ENCODE measurements at regions not wholly inside any gene's neighbourhood (a gene's known extent, or its start where the extent isn't known, plus 50 kb on each side); places are given as distances from the start of the nearest gene placed in this dataset.

DNA sequence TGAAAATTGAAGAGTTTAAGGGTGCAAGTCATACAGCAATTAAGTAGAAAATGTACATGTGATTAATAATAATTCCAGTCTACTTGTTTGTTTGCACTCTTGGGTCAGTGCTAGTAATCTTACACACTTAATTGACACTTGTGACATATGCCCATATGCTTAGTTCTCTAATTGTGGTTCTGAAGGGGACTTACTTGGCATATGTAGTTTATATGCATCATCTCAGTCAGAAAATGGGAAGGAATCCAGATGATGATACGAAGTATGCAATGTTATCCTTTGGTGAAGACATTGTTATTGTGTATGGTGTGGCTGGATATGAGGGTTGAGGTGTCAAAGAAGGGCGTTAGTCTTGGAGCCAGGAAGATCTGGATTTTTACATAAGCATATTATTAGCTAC, 193.5 kb upstream of the HDAC9 start:
- H3K4me3 ChIP-seq (ENCODE audit: low read length) = no peak overlapping the region
- H3K4me3 Mint-ChIP-seq = no peak overlapping the region
- H3K27me3 Mint-ChIP-seq (ENCODE audit: insufficient read depth) = no peaks in the 10 kb centered on the region
- WGBS, 2 experiments (ENCODE audit: insufficient coverage in 1 of 2, insufficient read length in 1 of 2) = 91% methylated on average over 1 of the region's 2 CpGs; no CpG with 5 or more reads in 1 of the 2 experiments
- DNase-seq = no peak
- H3K9me3 ChIP-seq (ENCODE audit: control insufficient read depth, low read length) = no peaks in the 10 kb centered on the region
- no peak overlapping the region for H3K9ac ChIP-seq (ENCODE audit: extremely low read depth, low read length, poor library complexity, severe bottlenecking)
- TF ChIP-seq, protein P1, sequence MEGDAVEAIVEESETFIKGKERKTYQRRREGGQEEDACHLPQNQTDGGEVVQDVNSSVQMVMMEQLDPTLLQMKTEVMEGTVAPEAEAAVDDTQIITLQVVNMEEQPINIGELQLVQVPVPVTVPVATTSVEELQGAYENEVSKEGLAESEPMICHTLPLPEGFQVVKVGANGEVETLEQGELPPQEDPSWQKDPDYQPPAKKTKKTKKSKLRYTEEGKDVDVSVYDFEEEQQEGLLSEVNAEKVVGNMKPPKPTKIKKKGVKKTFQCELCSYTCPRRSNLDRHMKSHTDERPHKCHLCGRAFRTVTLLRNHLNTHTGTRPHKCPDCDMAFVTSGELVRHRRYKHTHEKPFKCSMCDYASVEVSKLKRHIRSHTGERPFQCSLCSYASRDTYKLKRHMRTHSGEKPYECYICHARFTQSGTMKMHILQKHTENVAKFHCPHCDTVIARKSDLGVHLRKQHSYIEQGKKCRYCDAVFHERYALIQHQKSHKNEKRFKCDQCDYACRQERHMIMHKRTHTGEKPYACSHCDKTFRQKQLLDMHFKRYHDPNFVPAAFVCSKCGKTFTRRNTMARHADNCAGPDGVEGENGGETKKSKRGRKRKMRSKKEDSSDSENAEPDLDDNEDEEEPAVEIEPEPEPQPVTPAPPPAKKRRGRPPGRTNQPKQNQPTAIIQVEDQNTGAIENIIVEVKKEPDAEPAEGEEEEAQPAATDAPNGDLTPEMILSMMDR (conservative IDR thresholded peaks at IDR 0.05) = no peak
- H3K4me1 Mint-ChIP-seq = peaks cover 8% of the 10 kb centered on the region
- H3K27ac Mint-ChIP-seq = no peak overlapping the region
- no peaks in the 10 kb centered on the region for H3K36me3 Mint-ChIP-seq (ENCODE audit: low read depth)
- no peaks in the 10 kb centered on the region for H3K36me3 ChIP-seq (ENCODE audit: control insufficient read depth, insufficient read depth, low read length)
- H3K27ac ChIP-seq (ENCODE audit: low read depth, low read length) = no peak overlapping the region
- no peaks in the 10 kb centered on the region for H3K27me3 ChIP-seq (ENCODE audit: control insufficient read depth, insufficient read depth, low read length, poor library complexity, severe bottlenecking)
- no peaks in the 10 kb centered on the region for H3K9me3 Mint-ChIP-seq
- no peaks in the 10 kb centered on the region for H3K4me1 ChIP-seq (ENCODE audit: control insufficient read depth, insufficient read depth, low read length)

DNA sequence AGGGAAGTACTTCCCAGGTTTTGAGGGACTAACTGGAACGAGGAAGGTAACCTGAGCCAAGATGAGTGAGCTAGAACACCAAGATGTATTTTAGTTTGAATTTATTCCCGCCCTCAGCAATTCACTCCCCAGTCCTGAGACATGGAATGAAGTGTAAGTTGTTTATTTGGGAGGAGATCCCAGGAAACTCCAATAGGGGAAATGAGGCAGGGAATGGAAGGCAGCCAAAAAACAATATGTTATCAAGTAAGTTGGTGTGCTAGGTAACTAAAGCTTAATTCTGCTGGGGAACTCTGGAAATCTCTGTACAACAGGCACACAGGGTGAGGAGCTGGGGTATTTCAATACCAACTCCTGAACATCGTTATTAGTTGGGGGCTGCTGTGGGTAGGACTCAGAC, 189.7 kb upstream of the HDAC9 start:
- Histone ChIP-seq H3K9me3 (ENCODE audit: control insufficient read depth, low read length) (no peaks in the 10 kb centered on the region), H3K27ac (ENCODE audit: low read depth, low read length) (no peak overlapping the region), H3K4me3 (ENCODE audit: low read length) (no peak overlapping the region), H3K9ac (ENCODE audit: extremely low read depth, low read length, poor library complexity, severe bottlenecking) (no peak overlapping the region), H3K27me3 (ENCODE audit: control insufficient read depth, insufficient read depth, low read length, poor library complexity, severe bottlenecking) (no peaks in the 10 kb centered on the region), H3K4me1 (ENCODE audit: control insufficient read depth, insufficient read depth, low read length) (no peaks in the 10 kb centered on the region), H3K36me3 (ENCODE audit: control insufficient read depth, insufficient read depth, low read length) (no peaks in the 10 kb centered on the region)
- Mint-ChIP-seq H3K27me3 (ENCODE audit: insufficient read depth) (no peaks in the 10 kb centered on the region), H3K9me3 (no peaks in the 10 kb centered on the region), H3K27ac (no peak overlapping the region), H3K36me3 (ENCODE audit: low read depth) (no peaks in the 10 kb centered on the region), H3K4me3 (no peak overlapping the region), H3K4me1 (no peaks in the 10 kb centered on the region)
- WGBS, 2 experiments (ENCODE audit: insufficient coverage in 1 of 2, insufficient read length in 1 of 2) = 92 to 100% methylated on average over 1 to 3 of the region's 3 CpGs
- no peak for DNase-seq
- TF ChIP-seq, protein P1 (conservative IDR thresholded peaks at IDR 0.05) = no peak

DNA sequence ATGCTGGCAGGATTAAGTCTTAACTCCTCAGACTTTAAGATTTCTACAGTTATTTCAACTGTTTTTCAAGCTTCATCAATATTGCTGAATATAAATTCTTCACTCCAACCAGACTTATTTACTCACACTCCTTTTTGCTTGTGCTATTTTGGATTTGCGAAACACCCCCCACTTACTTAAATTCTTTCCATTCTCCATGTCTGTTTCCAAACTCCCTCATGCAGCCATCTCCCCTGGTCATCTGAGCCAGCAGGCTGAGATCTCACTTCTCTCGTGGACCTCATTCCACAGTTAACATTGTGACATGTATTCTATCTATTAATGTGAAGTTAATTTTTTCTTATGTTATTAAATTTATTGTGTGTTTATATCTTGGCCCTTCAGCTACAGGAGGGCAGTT, 188.9 kb upstream of the HDAC9 start:
- no peaks in the 10 kb centered on the region for H3K9me3 ChIP-seq (ENCODE audit: control insufficient read depth, low read length)
- no peak overlapping the region for H3K27ac ChIP-seq (ENCODE audit: low read depth, low read length)
- WGBS, 2 experiments (ENCODE audit: insufficient coverage in 1 of 2, insufficient read length in 1 of 2) = 90 to 100% methylated on average over 1 to 2 of the region's 2 CpGs
- no peaks in the 10 kb centered on the region for H3K4me1 ChIP-seq (ENCODE audit: control insufficient read depth, insufficient read depth, low read length)
- TF ChIP-seq, protein P1 (conservative IDR thresholded peaks at IDR 0.05) = no peak
- H3K36me3 ChIP-seq (ENCODE audit: control insufficient read depth, insufficient read depth, low read length) = no peaks in the 10 kb centered on the region
- H3K27me3 ChIP-seq (ENCODE audit: control insufficient read depth, insufficient read depth, low read length, poor library complexity, severe bottlenecking) = no peaks in the 10 kb centered on the region
- H3K9me3 Mint-ChIP-seq = no peaks in the 10 kb centered on the region
- H3K27me3 Mint-ChIP-seq (ENCODE audit: insufficient read depth) = no peaks in the 10 kb centered on the region
- H3K27ac Mint-ChIP-seq = no peak overlapping the region
- H3K36me3 Mint-ChIP-seq (ENCODE audit: low read depth) = no peaks in the 10 kb centered on the region
- no peak overlapping the region for H3K9ac ChIP-seq (ENCODE audit: extremely low read depth, low read length, poor library complexity, severe bottlenecking)
- no peak overlapping the region for H3K4me3 Mint-ChIP-seq
- H3K4me3 ChIP-seq (ENCODE audit: low read length) = no peak overlapping the region
- H3K4me1 Mint-ChIP-seq = no peaks in the 10 kb centered on the region
- no peak for DNase-seq

All from endodermal cell (in vitro differentiated cells).